ENCODE measurements at regions not wholly inside any gene's neighbourhood (a gene's known extent, or its start where the extent isn't known, plus 50 kb on each side); places are given as distances from the start of the nearest gene placed in this dataset.

- DNase-seq: no peak
Observed at GRCh38 chr7:57638666-57639065, 188.7 kb downstream of the ZNF716 start.

GRCh38 chr7:57641521-57642067, 191.6 kb downstream of the ZNF716 start:
- DNase-seq: no peak
- Histone ChIP-seq H3K9me3 (ENCODE audit: control insufficient read depth in 4 of 4, insufficient read depth in 3 of 4, low read length in 3 of 4) (peaks cover 0 to 26% (median 2%) of the 10 kb centered on the region in 4 donors), H3K27ac (ENCODE audit: low read depth in 1 of 2, low read length in 1 of 2) (no peak overlapping the region), H3K36me3 (ENCODE audit: control insufficient read depth in 4 of 4, insufficient read depth in 4 of 4, low read length in 4 of 4) (no peaks in the 10 kb centered on the region), H3K4me3 (no peak overlapping the region), H3K9ac (ENCODE audit: insufficient read depth in 1 of 2, low read length in 2 of 2) (no peak overlapping the region), H3K27me3 (ENCODE audit: control insufficient read depth in 3 of 3, insufficient read depth in 3 of 3, low read length in 2 of 3) (no peaks in the 10 kb centered on the region), H3K4me1 (ENCODE audit: control insufficient read depth in 5 of 5, insufficient read depth in 5 of 5, low read length in 5 of 5) (no peaks in the 10 kb centered on the region)
- TF ChIP-seq CTCF (IDR thresholded peaks at IDR 0.05; ENCODE audit: control extremely low read depth, extremely low read depth): no peak
- ATAC-seq (ENCODE audit: insufficient read depth, low FRiP score): no peak
- 76 to 87% methylated on average over 5 of the region's 5 CpGs for WGBS, 2 donors

More at GRCh38 chr7:57638666-57639065, 188.7 kb downstream of the ZNF716 start:
- Histone ChIP-seq H3K27me3 (ENCODE audit: control insufficient read depth in 3 of 3, insufficient read depth in 3 of 3, low read length in 2 of 3) (no peaks in the 10 kb centered on the region), H3K9ac (ENCODE audit: insufficient read depth in 1 of 2, low read length in 2 of 2) (no peak overlapping the region), H3K27ac (ENCODE audit: low read depth in 1 of 2, low read length in 1 of 2) (no peak overlapping the region), H3K36me3 (ENCODE audit: control insufficient read depth in 4 of 4, insufficient read depth in 4 of 4, low read length in 4 of 4) (no peaks in the 10 kb centered on the region), H3K4me1 (ENCODE audit: control insufficient read depth in 5 of 5, insufficient read depth in 5 of 5, low read length in 5 of 5) (no peaks in the 10 kb centered on the region), H3K4me3 (no peak overlapping the region), H3K9me3 (ENCODE audit: control insufficient read depth in 4 of 4, insufficient read depth in 3 of 4, low read length in 3 of 4) (peaks cover 0 to 19% (median 2%) of the 10 kb centered on the region in 4 donors)
- no peak for TF ChIP-seq CTCF (IDR thresholded peaks at IDR 0.05; ENCODE audit: control extremely low read depth, extremely low read depth)
- WGBS, 2 donors: 30 to 35% methylated on average over 2 of the region's 2 CpGs
- no peak for ATAC-seq (ENCODE audit: insufficient read depth, low FRiP score)

GRCh38 chr7:57642730-57643129, 192.8 kb downstream of the ZNF716 start:
- Histone ChIP-seq H3K36me3 (ENCODE audit: control insufficient read depth in 4 of 4, insufficient read depth in 4 of 4, low read length in 4 of 4) (no peaks in the 10 kb centered on the region), H3K27ac (ENCODE audit: low read depth in 1 of 2, low read length in 1 of 2) (no peak overlapping the region), H3K9ac (ENCODE audit: insufficient read depth in 1 of 2, low read length in 2 of 2) (no peak overlapping the region), H3K27me3 (ENCODE audit: control insufficient read depth in 3 of 3, insufficient read depth in 3 of 3, low read length in 2 of 3) (no peaks in the 10 kb centered on the region), H3K9me3 (ENCODE audit: control insufficient read depth in 4 of 4, insufficient read depth in 3 of 4, low read length in 3 of 4) (peaks cover 0 to 30% (median 2%) of the 10 kb centered on the region in 4 donors), H3K4me1 (ENCODE audit: control insufficient read depth in 5 of 5, insufficient read depth in 5 of 5, low read length in 5 of 5) (no peaks in the 10 kb centered on the region), H3K4me3 (no peak overlapping the region)
- ATAC-seq (ENCODE audit: insufficient read depth, low FRiP score) (no peak), DNase-seq (no peak)
- WGBS, 2 donors: 72 to 81% methylated on average over 4 of the region's 4 CpGs
- TF ChIP-seq CTCF (IDR thresholded peaks at IDR 0.05; ENCODE audit: control extremely low read depth, extremely low read depth): no peak
